OCI-LY7 (cell line): ENCODE measurements at regions not wholly inside any gene's neighbourhood (a gene's known extent, or its start where the extent isn't known, plus 50 kb on each side); places are given as distances from the start of the nearest gene placed in this dataset.

Experiments
- BruUV-seq: library from RNA; stranded (reverse); fragments of 400-500 nt; replicated peaks from 2 replicates; lab custom pipeline; 2021; lab: Mats Ljungman, UMichigan
- CTCF ChIA-PET: fragments of 300-600 bp; sonication (Branson Sonifier 250); formaldehyde crosslinking; loops from one replicate; lab custom pipeline; 2022; ENCODE audit warnings: antibody characterized with exemption; ENCODE audit not compliant: unreplicated experiment; lab: Charles Lee
- POLR2A ChIA-PET: fragments of 300-600 bp; sonication (Branson Sonifier 250); formaldehyde crosslinking; loops from one replicate; lab custom pipeline; 2022; ENCODE audit warnings: antibody characterized with exemption; lab: Charles Lee
- DNase-seq: peaks from one replicate; pipeline ENCODE4 v3.0.0-alpha.2; 2015; ENCODE audit warnings: low spot score
- H2AFZ ChIP-seq: fragments of 200-600 bp; sonication (generic), shearing (Covaris generic); 2 replicates; pipeline ENCODE4 v1.6.1; 2014; ENCODE audit warnings: mild to moderate bottlenecking, antibody characterized with exemption, low read length, moderate library complexity
- H3K27ac ChIP-seq: fragments of 200-600 bp; sonication (generic); 2 replicates; pipeline ENCODE4 v1.5.1; 2014; ENCODE audit warnings: mixed run types, low read depth, mild to moderate bottlenecking, moderate library complexity, low read length, inconsistent platforms; ENCODE audit not compliant: poor library complexity, severe bottlenecking
- H3K36me3 ChIP-seq: fragments of 200-600 bp; sonication (generic); 2 replicates; pipeline ENCODE4 v1.6.1; 2014; ENCODE audit warnings: mild to moderate bottlenecking, antibody characterized with exemption, low read length, moderate library complexity, mixed read lengths; ENCODE audit not compliant: insufficient read depth
- H3K4me1 ChIP-seq: fragments of 200-600 bp; sonication (generic); 2 replicates; pipeline ENCODE4 v1.5.1; 2014; ENCODE audit warnings: mild to moderate bottlenecking, low read length; ENCODE audit not compliant: insufficient read depth, poor library complexity, severe bottlenecking
- H3K4me2 ChIP-seq: fragments of 200-600 bp; sonication (generic); 2 replicates; pipeline ENCODE4 v1.6.1; 2014; ENCODE audit warnings: mild to moderate bottlenecking, low read length
- H3K4me3 ChIP-seq: fragments of 200-600 bp; sonication (generic); 2 replicates; pipeline ENCODE4 v1.5.1; 2014; ENCODE audit warnings: mild to moderate bottlenecking, low read depth, low read length; ENCODE audit not compliant: poor library complexity, severe bottlenecking
- H3K79me2 ChIP-seq: fragments of 200-600 bp; sonication (generic); 2 replicates; pipeline ENCODE4 v1.6.1; 2016; ENCODE audit warnings: low read depth, mild to moderate bottlenecking, low read length, moderate library complexity, mixed read lengths; ENCODE audit not compliant: insufficient read depth
- H3K9me2 ChIP-seq: fragments of 200-600 bp; sonication (generic); 2 replicates; pipeline ENCODE4 v1.6.1; 2016; ENCODE audit warnings: mild to moderate bottlenecking, low read length, mixed read lengths; ENCODE audit not compliant: insufficient read depth
- H3K9me3 ChIP-seq: fragments of 200-600 bp; sonication (generic); 2 replicates; pipeline ENCODE4 v1.6.1; 2014; ENCODE audit warnings: mild to moderate bottlenecking, mixed run types, low read length, mixed read lengths
- H4K20me1 ChIP-seq: fragments of 200-600 bp; sonication (generic); 2 replicates; pipeline ENCODE4 v1.6.1; 2014; ENCODE audit warnings: mild to moderate bottlenecking, antibody characterized with exemption, low read length, moderate library complexity, mixed read lengths; ENCODE audit not compliant: insufficient read depth
- EZH2phosphoT487 ChIP-seq: fragments of 200-600 bp; sonication (generic); IDR thresholded peaks from 2 replicates; pipeline ENCODE4 v1.6.1; 2018; ENCODE audit warnings: low read depth, borderline replicate concordance, mild to moderate bottlenecking, mixed run types, antibody characterized with exemption, low read length, moderate library complexity, mixed read lengths
- intact Hi-C: fragments of 100-400 bp; cut with micrococcal nuclease; formaldehyde crosslinking; loops from one replicate; pipeline ENCODE4 v1.10.0; 2022; ENCODE audit not compliant: unreplicated experiment
- TF ChIP-seq, protein P1 (sequence below): fragments of 200-600 bp; sonication (generic); conservative IDR thresholded peaks from 2 replicates; pipeline ENCODE4 v1.5.1; 2014; ENCODE audit warnings: mild to moderate bottlenecking, antibody characterized with exemption, low read length, moderate library complexity, mixed read lengths

- no peak overlapping the region for H2AFZ ChIP-seq
- H4K20me1 ChIP-seq, result no peaks in the 10 kb centered on the region
- intact Hi-C loops, result no loop called here
- no peaks in the 10 kb centered on the region for H3K9me3 ChIP-seq
- no peak overlapping the region for H3K4me3 ChIP-seq
- no peak for DNase-seq
- POLR2A ChIA-PET, result no interaction called here
- no peaks in the 10 kb centered on the region for H3K36me3 ChIP-seq
- no peaks in the 10 kb centered on the region for H3K79me2 ChIP-seq
- TF ChIP-seq, protein P1, sequence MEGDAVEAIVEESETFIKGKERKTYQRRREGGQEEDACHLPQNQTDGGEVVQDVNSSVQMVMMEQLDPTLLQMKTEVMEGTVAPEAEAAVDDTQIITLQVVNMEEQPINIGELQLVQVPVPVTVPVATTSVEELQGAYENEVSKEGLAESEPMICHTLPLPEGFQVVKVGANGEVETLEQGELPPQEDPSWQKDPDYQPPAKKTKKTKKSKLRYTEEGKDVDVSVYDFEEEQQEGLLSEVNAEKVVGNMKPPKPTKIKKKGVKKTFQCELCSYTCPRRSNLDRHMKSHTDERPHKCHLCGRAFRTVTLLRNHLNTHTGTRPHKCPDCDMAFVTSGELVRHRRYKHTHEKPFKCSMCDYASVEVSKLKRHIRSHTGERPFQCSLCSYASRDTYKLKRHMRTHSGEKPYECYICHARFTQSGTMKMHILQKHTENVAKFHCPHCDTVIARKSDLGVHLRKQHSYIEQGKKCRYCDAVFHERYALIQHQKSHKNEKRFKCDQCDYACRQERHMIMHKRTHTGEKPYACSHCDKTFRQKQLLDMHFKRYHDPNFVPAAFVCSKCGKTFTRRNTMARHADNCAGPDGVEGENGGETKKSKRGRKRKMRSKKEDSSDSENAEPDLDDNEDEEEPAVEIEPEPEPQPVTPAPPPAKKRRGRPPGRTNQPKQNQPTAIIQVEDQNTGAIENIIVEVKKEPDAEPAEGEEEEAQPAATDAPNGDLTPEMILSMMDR, result no peak
- TF ChIP-seq EZH2phosphoT487, result no peak
- no TSS peak for BruUV-seq
- no peaks in the 10 kb centered on the region for H3K4me1 ChIP-seq
- CTCF ChIA-PET, result no interaction called here
- H3K9me2 ChIP-seq, result no peaks in the 10 kb centered on the region
- no peak overlapping the region for H3K4me2 ChIP-seq
- H3K27ac ChIP-seq, result no peak overlapping the region
Measured at GRCh38 chr2:118562144-118562543, 285.3 kb downstream of the EN1 start.

GRCh38 chr2:118558846-118559245, 288.6 kb downstream of the EN1 start:
- Histone ChIP-seq H3K9me2 (no peaks in the 10 kb centered on the region), H2AFZ (no peak overlapping the region), H3K4me3 (no peak overlapping the region), H4K20me1 (no peaks in the 10 kb centered on the region), H3K27ac (no peak overlapping the region), H3K4me2 (no peak overlapping the region), H3K4me1 (no peaks in the 10 kb centered on the region), H3K79me2 (no peaks in the 10 kb centered on the region), H3K9me3 (no peaks in the 10 kb centered on the region), H3K36me3 (no peaks in the 10 kb centered on the region)
- TF ChIP-seq, protein P1, result no peak
- no peak for TF ChIP-seq EZH2phosphoT487
- intact Hi-C loops, result no loop called here
- POLR2A ChIA-PET, result interaction anchor here (0.9 kb wide), 1 partner anchor 11 kb away, joined by 3 read pairs; no protein-coding TSS in a partner anchor
- CTCF ChIA-PET, result no interaction called here
- BruUV-seq, result no TSS peak
- DNase-seq, result no peak

GRCh38 chr2:118557791-118558190, 289.7 kb downstream of the EN1 start:
- H3K4me1 ChIP-seq, result no peaks in the 10 kb centered on the region
- H3K36me3 ChIP-seq, result no peaks in the 10 kb centered on the region
- TF ChIP-seq EZH2phosphoT487, result no peak
- TF ChIP-seq, protein P1, result no peak
- ChIA-PET CTCF (no interaction called here), POLR2A (no interaction called here)
- no peak overlapping the region for H3K4me3 ChIP-seq
- no peaks in the 10 kb centered on the region for H3K79me2 ChIP-seq
- H3K9me3 ChIP-seq, result no peaks in the 10 kb centered on the region
- intact Hi-C loops, result no loop called here
- no peak for DNase-seq
- H3K27ac ChIP-seq, result no peak overlapping the region
- no peak overlapping the region for H2AFZ ChIP-seq
- BruUV-seq, result no TSS peak
- no peak overlapping the region for H3K4me2 ChIP-seq
- no peaks in the 10 kb centered on the region for H4K20me1 ChIP-seq
- no peaks in the 10 kb centered on the region for H3K9me2 ChIP-seq
